DMS153 (cell line): ENCODE measurements at regions not wholly inside any gene's neighbourhood (a gene's known extent, or its start where the extent isn't known, plus 50 kb on each side); places are given as distances from the start of the nearest gene placed in this dataset.
A peak's percentile ranks its signal among the peaks of the same experiment; 100 is the strongest.
"Not testable (repeated sequence)": the region's sequence is repeated elsewhere in the genome, so short reads cannot be mapped to it uniquely, and the experiment has no call there.

Experiments
- DNase-seq: peaks from one replicate; lab custom pipeline; 2025; lab: John Stamatoyannopoulos, UW

GRCh38 chr2:180695586-180696401 is 284.6 kb upstream of the UBE2E3 start:
- DNase-seq = peak; percentile 59

GRCh38 chr2:180694445-180695421 is 285.7 kb upstream of the UBE2E3 start:
- no peak for DNase-seq

DNA sequence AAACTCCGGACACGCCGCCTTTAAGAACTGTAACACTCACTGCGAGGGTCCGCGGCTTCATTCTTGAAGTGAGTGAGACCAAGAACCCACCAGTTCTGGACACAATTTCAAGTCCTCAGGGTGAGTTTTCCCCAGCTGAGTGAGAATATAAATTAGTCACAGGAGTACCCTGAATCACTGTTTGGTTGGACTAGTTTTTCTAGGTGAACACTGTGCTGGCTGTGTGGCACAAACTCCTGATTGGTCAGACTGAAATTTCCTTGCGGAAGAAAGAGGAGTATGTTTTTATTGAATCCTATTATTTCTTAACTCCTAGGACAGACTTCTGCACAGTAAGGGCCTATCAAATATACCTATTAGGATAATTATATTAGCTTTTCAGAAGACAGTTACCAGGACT is 288.1 kb upstream of the UBE2E3 start:
- no peak for DNase-seq

- not testable (repeated sequence) for DNase-seq
Measured at GRCh38 chr2:180691855-180692223, 288.6 kb upstream of the UBE2E3 start.

DNA sequence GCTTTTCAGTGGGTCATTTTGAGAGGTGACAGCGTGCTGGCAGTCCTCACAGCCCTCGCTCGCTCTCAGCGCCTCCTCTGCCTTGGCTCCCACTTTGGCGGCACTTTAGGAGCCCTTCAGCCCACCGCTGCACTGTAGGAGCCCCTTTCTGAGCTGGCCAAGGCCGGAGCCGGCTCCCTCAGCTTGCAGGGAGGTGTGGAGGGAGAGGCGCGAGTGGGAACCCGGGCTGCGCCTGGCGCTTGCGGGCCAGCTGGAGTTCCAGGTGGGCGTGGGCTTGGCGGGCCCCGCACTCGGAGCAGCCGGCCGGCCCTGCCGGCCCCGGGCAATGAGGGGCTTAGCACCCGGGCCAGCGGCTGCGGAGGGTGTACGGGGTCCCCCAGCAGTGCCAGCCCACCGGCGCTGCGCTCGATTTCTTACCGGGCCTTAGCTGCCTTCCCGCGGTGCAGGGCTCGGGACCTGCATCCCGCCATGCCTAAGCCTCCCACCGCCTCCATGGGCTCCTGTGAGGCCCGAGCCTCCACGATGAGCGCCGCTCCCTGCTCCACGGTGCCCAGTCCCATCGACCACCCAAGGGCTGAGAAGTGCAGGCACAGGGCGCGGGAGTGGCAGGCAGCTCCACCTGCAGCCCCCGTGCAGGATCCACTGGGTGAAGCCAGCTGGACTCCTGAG is 289.1 kb upstream of the UBE2E3 start:
- DNase-seq = not testable (repeated sequence)

- DNase-seq = no peak
Measured at GRCh38 chr2:180690611-180691010, 289.8 kb upstream of the UBE2E3 start.

- no peak for DNase-seq
Measured at GRCh38 chr2:180682871-180683270, 297.5 kb upstream of the UBE2E3 start.

GRCh38 chr2:180679693-180680092 is 300.7 kb upstream of the UBE2E3 start:
- DNase-seq = no peak

DNA sequence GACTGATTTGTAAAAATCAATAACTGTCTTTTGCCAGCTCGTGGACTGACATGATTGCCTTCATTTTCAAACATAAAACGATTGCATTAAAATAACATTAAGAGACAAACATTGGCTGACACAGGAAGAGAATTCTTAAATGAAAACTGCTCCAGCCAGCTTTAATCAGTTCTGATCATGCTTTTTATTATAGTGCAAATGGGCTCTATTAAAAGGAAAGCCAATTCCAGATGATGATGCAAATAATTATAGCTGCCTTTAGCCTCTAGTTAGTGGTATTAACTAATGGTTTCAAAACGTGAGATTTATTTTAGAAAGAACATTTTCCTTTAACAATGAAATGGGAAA is 301.8 kb upstream of the UBE2E3 start:
- no peak for DNase-seq

DNA sequence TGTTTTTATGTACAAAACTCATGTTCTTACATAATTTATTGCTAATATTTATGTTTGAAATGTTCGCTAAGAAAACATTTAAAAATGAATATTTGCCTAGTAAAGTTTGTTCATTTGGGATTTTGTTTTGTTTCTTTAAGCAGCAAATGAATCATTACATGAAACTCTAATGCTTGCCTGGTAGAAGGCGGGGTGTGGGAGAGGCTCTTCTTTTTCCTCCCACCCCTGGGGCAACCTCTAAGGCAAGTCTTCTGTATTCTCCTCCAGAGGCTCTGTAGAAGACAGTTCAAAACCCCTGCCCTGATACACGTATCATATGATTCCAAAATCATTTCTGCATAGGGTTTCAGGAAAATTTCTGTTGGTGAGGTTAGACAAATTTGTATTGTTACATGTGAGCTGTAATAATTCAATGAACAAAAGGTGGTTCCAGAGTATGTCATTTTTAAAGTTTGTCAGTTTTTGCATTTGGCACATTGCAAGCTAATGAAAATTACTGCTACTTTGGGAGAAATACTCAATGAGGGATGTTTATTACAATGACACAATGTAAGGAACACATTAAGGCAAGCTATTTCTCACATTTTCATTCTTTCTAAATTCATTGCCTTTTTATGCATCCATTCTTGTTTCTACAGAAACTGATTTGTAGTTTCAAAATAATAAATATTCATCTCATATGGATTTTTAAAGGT is 302.3 kb upstream of the UBE2E3 start:
- no peak for DNase-seq

DNA sequence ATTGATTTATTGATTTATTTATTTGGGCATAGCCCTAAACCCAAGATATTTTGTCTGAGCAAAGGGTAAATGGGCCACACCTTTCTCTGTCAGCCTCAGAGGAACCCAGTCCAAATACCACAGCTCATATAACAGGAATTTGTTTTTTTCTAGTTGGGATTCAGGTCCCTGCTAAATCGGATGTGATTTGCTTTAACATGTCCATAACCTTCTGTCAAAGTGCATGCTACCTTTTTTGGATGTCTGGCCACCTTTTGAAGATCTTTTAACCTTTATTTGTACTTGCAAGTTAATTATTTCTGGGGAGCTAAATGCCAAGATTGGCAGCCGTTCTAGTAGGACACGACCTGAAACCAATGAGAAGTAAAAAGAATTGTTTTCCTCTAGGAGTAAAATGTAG is 303.2 kb upstream of the UBE2E3 start:
- no peak for DNase-seq

DNA sequence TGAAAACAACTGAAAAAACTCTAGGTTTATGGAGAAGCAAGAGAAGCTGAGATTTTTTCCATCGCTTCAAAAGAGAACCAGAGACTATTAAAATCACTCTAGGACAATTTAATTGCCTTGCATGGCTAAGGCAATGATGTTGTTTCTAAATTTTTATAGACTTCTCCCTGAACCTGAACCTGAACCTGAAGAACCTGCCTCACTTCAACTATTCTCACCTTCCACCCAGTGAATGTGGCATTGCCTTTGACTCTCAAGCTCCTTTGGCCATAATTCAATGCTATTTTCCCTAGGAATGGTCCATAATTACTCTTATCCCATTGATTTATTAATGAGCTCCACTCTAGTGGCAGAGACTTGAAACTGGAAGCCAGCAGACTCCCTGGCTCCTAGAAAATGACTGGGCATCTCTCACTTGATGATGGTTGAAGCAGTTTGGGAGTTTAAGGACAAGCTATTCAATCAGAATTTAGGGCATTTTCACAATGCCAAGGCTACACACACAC is 303.8 kb upstream of the UBE2E3 start:
- DNase-seq = no peak

DNA sequence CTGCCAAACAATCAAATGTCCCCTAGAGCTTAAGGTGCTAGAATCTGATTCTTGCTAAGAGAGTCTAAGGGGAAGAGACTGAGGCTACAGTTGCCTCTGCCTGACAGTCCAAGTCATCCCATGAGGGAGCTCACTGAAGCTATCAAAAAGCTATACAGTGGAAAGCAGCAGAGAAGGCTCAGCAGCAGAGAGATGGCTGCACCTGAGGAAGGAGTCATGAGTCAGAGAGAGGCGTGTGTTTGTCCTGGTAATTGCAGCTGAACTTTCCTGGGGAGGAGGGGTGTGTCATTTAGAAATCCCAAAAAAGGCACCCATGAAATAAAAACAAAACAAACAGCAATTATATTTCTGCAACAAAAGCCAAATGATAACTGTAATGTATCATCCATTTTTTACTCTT is 305.2 kb upstream of the UBE2E3 start:
- no peak for DNase-seq

DNA sequence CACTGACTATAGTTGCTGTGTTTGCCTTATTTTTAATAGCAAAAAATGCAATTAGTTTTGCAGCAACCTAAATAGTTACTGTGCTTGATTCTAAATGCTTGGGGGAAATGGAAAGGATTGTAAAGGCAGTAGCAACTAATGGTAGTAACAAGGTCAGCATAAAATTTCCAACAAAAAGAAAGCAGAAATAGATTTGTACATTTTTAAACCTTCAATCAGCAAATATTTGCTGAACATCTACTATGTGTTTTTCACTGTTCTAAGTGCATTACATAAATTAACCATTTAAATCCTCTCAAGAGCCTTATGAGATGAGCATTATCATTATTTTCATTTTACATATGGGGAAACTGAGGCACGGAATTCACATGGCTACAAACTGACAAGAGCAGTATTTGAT is 308.0 kb upstream of the UBE2E3 start:
- no peak for DNase-seq

GRCh38 chr2:180670302-180671003 is 310.0 kb upstream of the UBE2E3 start:
- no peak for DNase-seq

- DNase-seq = no peak
Measured at GRCh38 chr2:180669016-180669415, 311.4 kb upstream of the UBE2E3 start.

DNA sequence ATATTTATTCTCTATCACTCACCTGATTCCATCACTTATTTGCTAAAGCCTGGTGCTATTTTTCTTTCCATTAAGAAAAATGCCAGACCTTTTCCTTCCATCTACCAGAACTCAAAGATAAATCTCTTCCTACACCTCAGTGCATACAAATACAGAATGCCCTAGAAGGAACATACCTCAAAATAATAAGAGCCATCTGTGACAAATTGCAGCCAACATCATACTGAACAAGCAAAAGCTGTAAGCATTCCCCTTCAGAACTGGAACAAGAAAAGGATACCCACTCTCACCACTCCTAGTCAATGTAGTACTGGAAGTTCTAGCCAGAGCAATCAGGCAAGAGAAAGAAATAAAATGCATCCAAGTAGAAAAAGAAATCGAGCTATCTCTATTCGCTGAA is 315.9 kb upstream of the UBE2E3 start:
- no peak for DNase-seq

- no peak for DNase-seq
Measured at GRCh38 chr2:180662941-180663471, 317.4 kb upstream of the UBE2E3 start.

DNA sequence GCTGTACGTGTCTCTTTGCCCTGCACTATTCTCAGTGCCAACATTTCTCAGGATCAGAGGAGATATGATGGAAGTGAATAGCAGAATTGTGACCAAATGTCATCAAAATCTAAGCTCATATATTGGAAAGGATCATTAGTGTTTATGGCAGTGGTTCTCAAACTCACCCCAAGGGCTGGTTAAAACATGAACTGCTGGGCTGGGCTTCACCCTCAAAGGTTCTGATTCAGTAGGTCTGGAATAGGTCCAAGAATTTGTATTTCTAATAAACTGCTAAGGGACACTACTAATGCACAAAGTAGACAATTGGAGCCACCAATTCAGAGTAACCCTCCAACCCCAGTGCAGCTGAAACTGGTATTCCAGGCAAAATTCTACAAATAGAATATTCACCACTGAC is 317.9 kb upstream of the UBE2E3 start:
- no peak for DNase-seq

DNA sequence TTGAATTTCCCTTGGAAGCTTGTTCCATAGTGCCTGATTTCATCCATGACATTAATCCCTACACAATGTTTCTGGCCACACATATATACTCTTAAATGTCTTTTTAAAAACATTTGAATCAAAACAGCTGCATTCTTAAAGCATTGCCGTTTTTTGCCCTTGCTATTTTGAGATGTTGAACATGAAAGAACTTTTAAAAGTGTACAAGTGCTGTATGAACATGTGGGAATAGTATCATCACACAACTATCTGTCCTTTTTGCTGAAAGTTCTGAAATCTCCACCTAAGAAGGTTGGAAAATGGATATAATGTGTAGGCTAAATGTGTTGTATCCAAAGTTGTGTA is 318.7 kb upstream of the UBE2E3 start:
- no peak for DNase-seq
